ENCODE measurements at regions not wholly inside any gene's neighbourhood (a gene's known extent, or its start where the extent isn't known, plus 50 kb on each side); places are given as distances from the start of the nearest gene placed in this dataset.
A peak's percentile ranks its signal among the peaks of the same experiment; 100 is the strongest.

- TF ChIP-seq ARID5B (CRISPR knock-in tag; IDR thresholded peaks at IDR 0.05) (peak; percentile 72), NR2F6 (IDR thresholded peaks at IDR 0.05) (no peak), NR2F6 (CRISPR knock-in tag; IDR thresholded peaks at IDR 0.05) (peak; percentile 19; the same call in 1 of the 2 replicates), CCDC6 (CRISPR knock-in tag; IDR thresholded peaks at IDR 0.05) (0 out of 2 replicates have a peak, but pooled peaks have one; percentile 56), AKNA (CRISPR knock-in tag; IDR thresholded peaks at IDR 0.05; ENCODE audit: borderline replicate concordance) (no peak), NCOA2 (CRISPR knock-in tag; IDR thresholded peaks at IDR 0.05) (0 out of 2 replicates have a peak, but pooled peaks have one; percentile 18), PHF21A (CRISPR knock-in tag; IDR thresholded peaks at IDR 0.05) (peak; percentile 49; the same call in 1 of the 2 replicates), ZNF747 (CRISPR knock-in tag; IDR thresholded peaks at IDR 0.05; ENCODE audit: borderline replicate concordance) (no peak), THAP8 (CRISPR knock-in tag; IDR thresholded peaks at IDR 0.05; ENCODE audit: borderline replicate concordance) (no peak), ZNF766 (CRISPR knock-in tag; IDR thresholded peaks at IDR 0.05; ENCODE audit: borderline replicate concordance) (no peak), HOMEZ (CRISPR knock-in tag; IDR thresholded peaks at IDR 0.05; ENCODE audit: low read depth) (no peak), HOXA7 (CRISPR knock-in tag; IDR thresholded peaks at IDR 0.05) (no peak)
- TF ChIP-seq, protein P1, sequence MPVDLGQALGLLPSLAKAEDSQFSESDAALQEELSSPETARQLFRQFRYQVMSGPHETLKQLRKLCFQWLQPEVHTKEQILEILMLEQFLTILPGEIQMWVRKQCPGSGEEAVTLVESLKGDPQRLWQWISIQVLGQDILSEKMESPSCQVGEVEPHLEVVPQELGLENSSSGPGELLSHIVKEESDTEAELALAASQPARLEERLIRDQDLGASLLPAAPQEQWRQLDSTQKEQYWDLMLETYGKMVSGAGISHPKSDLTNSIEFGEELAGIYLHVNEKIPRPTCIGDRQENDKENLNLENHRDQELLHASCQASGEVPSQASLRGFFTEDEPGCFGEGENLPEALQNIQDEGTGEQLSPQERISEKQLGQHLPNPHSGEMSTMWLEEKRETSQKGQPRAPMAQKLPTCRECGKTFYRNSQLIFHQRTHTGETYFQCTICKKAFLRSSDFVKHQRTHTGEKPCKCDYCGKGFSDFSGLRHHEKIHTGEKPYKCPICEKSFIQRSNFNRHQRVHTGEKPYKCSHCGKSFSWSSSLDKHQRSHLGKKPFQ (CRISPR knock-in tag; IDR thresholded peaks at IDR 0.05; ENCODE audit: insufficient replicate concordance), result peak; percentile 80
- TF ChIP-seq, protein P2, sequence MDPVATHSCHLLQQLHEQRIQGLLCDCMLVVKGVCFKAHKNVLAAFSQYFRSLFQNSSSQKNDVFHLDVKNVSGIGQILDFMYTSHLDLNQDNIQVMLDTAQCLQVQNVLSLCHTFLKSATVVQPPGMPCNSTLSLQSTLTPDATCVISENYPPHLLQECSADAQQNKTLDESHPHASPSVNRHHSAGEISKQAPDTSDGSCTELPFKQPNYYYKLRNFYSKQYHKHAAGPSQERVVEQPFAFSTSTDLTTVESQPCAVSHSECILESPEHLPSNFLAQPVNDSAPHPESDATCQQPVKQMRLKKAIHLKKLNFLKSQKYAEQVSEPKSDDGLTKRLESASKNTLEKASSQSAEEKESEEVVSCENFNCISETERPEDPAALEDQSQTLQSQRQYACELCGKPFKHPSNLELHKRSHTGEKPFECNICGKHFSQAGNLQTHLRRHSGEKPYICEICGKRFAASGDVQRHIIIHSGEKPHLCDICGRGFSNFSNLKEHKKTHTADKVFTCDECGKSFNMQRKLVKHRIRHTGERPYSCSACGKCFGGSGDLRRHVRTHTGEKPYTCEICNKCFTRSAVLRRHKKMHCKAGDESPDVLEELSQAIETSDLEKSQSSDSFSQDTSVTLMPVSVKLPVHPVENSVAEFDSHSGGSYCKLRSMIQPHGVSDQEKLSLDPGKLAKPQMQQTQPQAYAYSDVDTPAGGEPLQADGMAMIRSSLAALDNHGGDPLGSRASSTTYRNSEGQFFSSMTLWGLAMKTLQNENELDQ (CRISPR knock-in tag; IDR thresholded peaks at IDR 0.05; ENCODE audit: borderline replicate concordance), result no peak
Observed at GRCh38 chr3:194995334-194995733, 275.6 kb downstream of the XXYLT1 start (continued).
